NK-92 treated with Interleukin-12 subunit alpha and Interleukin-12 subunit beta, amount 100 ng/mL, for 24 hours (cell line): ENCODE measurements at regions not wholly inside any gene's neighbourhood (a gene's known extent, or its start where the extent isn't known, plus 50 kb on each side); places are given as distances from the start of the nearest gene placed in this dataset.

Source experiments
- DNase-seq: peaks from one replicate; lab custom pipeline; 2025; lab: John Stamatoyannopoulos, UW

DNA sequence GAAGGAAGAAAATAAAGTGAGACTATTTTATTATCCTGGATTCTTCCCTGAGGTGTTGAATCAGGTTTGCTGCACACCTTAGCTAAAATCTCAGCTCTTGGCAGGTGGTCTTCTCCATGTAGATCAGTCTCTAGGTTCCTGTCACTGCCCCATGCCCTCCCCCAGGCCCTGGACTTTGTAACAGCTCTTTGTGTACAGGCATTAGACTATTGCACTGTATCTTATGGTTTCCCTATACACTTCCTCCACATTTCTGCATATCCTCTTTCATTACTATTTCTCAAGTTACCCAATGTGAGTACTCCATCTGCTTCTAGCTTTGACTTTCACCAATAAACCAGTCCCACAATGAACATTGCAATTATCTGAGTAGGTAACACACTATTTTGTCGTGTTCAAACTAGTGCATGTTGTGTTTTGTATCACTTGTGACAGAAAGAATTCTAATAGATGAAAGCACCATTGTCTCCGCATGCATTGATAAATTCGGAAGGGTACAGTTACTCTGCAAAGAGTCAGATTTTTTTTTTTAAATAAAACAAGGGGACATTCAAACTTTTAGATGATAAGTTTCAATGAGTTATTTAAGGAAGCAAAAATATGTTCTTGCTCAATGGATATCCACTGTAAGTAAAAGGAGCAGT is 1348.7 kb upstream of the C9orf72 start:
- DNase-seq: no peak

DNA sequence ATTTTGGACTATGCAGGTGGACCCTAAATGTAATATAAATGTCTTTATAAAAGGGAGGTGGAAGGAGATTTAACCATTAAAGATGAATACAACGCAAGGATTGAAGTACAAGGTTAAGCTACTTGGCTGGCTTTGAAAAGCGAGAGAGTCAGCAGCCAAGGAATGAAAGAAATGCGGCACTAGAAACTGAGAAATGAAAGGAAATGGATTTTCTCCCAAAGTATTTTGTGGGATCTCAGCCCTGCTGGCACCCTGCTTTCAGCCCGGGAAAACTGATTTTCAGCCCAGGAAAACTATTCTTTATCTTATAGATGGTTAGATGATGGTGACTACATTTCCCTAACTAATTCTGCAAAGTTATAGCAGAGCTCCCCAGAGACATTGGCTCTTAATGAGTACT is 1349.6 kb upstream of the C9orf72 start:
- DNase-seq: no peak

GRCh38 chr9:28923351-28923750 is 1350.1 kb upstream of the C9orf72 start:
- DNase-seq: no peak

GRCh38 chr9:28925157-28925556 is 1351.9 kb upstream of the C9orf72 start:
- DNase-seq: no peak

DNA sequence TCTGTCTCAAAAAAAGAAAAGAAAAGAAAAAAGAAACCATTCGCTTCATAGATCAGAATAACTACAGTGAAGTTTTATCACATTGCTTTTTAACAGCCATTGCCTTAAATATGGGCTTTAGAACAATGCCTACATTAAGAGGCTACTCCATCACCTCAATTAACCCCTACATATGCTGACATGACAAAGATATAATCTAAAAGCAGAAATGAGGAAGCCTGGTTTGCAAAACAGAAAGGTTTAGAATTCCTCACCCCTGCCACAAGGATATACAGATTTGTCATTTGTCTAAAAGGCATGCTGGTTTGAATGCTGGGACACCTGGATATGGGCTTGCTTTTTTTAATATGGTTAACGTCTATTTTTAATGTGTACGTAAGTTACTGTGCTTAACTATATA is 1353.0 kb upstream of the C9orf72 start:
- no peak for DNase-seq

DNA sequence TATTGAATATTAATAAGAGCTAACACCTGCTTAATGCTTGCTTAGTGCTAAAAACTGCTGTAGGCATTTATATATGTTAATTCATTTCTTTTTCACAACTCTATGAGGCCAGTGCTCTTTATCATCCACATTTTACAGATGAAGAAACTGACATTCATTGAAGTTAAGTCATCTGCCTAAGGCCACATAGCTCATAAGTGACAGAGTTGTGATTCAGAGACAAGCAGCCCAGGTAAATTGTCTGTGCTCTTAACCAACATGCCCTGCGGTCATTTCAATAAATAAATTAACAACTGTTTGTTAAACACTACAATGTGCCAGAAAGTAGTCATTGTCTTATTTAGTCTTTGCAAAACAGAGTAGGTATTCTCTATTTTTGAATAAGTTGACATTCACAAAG is 1354.4 kb upstream of the C9orf72 start:
- no peak for DNase-seq

- no peak for DNase-seq
Observed at GRCh38 chr9:28929433-28929832, 1356.2 kb upstream of the C9orf72 start.

GRCh38 chr9:28930766-28931165 is 1357.5 kb upstream of the C9orf72 start:
- no peak for DNase-seq

DNA sequence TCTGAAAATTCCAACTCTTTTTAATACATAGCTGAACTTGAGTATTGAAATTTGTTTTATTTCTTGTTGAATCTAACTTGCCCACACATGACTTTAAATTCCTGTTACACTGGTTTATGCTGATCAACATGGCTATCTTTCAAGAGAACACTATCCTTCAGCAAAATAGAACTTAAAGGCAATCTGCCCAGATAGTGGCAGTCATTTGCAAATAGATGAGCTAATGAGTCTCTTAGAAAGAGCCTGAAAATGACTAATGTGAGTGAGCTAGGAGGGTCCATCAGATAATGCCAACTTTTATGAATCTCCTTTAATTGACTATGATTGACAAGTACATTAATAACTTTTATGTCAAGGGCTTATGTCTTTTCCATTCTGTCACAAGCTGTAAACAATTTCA is 1360.8 kb upstream of the C9orf72 start:
- no peak for DNase-seq

DNA sequence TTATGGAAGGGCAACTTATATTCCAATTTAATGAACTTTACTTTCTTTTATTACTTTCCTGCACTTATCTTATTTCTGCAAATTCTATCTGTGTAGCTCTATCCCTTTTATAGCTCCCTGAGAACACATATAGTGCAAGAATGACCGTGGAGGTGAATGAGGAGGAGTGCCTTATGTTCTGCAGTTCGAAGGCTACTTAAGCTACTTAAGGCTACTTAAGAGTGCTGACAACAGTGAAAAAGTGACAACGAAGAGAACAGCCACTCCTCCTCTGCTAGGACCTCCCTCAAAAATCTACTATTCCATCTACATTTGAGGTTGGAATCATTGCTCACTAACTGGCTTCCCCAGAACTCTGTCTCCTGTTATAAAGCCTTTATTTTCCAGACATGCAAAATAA is 1365.7 kb upstream of the C9orf72 start:
- DNase-seq: no peak

- no peak for DNase-seq
Observed at GRCh38 chr9:28941856-28942255, 1368.6 kb upstream of the C9orf72 start.

GRCh38 chr9:28942941-28943340 is 1369.7 kb upstream of the C9orf72 start:
- DNase-seq: no peak

DNA sequence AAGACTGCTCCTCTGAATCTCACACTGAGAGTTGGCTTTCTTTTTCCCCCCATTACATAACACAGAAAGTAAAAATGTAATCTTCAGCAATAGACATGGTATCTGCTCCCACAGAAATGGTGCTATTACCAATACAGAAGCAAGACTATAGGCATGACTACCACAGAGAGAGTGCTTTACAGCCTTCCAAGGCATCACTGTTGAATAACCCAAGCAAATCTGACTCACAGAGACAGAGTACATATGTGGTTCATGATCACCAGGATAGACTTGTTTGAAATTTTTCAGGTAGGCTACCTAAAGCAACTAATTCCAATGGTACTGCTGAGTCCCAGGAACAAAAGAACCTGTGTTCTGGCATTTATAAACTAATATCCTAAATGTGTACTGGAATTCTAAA is 1373.4 kb upstream of the C9orf72 start:
- no peak for DNase-seq

- no peak for DNase-seq
Observed at GRCh38 chr9:28951945-28952344, 1378.7 kb upstream of the C9orf72 start.

- no peak for DNase-seq
Observed at GRCh38 chr9:28956116-28956880, 1383.0 kb upstream of the C9orf72 start.

DNA sequence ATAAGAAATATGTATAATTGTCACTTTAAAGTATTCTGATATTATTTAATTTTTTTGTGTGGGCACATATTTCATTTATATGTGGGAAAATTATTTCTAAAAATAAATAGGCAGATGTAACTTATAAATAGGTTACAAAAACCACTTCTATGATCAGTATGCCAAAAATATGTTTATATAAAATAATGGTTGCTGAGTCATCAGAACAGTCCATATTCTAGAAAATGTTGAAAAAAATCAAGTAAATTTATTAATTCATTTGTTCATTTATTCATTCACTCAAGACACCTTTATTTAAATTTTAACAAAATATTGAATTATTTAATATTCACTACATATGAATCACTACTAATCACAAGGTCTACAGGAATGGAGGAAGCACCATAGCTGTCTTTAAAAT is 1387.3 kb upstream of the C9orf72 start:
- DNase-seq: no peak

DNA sequence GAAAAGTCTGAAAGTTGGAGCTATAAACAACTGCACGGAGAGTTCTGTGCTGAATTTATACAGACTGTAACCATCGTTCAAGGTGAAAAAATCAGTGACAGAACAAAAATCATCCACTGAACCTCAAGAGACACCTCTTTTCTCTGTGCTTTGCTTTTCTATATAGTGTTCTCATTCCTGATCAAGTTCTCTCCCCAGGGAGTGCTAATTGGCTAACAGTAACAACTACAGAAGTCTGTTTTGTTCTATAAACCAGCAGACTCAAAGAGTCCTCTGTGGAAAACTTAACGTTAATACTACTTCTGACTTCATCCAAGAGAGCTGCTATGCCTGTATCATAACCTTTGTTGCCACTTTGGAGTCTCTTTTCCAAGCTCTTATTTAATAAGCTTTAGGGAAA is 1388.3 kb upstream of the C9orf72 start:
- DNase-seq: no peak

- no peak for DNase-seq
Observed at GRCh38 chr9:28967226-28967625, 1393.9 kb upstream of the C9orf72 start.

GRCh38 chr9:28970241-28970654 is 1397.0 kb upstream of the C9orf72 start:
- no peak for DNase-seq

- DNase-seq: no peak
Observed at GRCh38 chr9:28971881-28972280, 1398.6 kb upstream of the C9orf72 start.

DNA sequence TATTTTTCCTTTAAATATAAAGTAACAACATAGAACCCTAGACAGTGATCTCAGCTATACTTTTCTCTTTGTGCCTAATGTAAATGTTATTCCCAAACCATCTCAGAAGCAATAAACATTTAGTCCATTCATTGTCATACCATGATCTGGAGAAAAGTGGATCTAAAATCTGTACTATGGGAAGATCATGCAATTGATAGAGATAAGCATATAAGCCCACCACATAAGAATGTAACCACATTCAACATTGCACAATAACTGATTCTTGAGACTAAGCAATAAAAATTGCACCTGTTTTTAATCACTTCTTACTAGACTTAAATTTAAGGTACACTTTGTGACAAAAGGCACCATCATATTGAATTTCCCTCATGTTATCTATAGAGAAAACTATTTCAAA is 1403.0 kb upstream of the C9orf72 start:
- DNase-seq: no peak

DNA sequence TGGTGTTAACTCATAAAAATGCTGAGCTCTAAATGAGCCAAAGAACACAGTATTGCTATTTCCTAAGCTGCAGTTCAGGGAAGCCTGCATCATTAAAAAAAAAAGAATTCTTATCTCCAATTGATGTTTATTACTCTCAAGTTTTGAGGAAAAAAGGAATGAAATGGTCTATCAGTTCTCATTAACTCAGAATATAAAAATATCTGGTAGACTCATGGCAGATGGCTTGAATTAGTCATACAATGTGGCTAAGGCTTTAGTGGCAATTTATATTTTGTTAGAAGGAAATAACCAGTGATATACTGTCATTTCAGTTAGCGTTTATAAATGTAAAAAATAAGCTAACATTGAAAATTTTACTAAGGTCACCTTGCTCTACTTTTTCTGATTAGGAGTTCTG is 1403.4 kb upstream of the C9orf72 start:
- no peak for DNase-seq

- no peak for DNase-seq
Observed at GRCh38 chr9:28981129-28981528, 1407.8 kb upstream of the C9orf72 start.

DNA sequence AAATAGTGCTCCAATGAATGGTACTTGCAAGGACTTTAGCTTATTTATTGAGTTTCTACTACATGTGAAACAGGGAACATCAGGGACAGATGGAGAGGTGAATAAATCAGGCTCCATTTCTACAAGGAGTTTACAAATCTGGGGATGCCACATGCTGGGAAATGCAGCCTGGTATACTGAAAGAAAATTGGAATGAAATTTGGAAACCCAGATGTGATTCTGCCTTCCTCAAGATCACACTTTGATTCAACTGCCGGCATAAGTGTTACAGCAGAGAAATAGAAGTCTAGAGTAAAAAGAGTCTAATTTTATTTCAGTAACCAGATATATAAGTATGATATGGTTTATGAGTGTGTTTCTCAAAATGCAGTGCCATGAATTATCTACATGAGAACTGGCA is 1408.4 kb upstream of the C9orf72 start:
- no peak for DNase-seq
